ENCODE measurements at regions not wholly inside any gene's neighbourhood (a gene's known extent, or its start where the extent isn't known, plus 50 kb on each side); places are given as distances from the start of the nearest gene placed in this dataset.

DNA sequence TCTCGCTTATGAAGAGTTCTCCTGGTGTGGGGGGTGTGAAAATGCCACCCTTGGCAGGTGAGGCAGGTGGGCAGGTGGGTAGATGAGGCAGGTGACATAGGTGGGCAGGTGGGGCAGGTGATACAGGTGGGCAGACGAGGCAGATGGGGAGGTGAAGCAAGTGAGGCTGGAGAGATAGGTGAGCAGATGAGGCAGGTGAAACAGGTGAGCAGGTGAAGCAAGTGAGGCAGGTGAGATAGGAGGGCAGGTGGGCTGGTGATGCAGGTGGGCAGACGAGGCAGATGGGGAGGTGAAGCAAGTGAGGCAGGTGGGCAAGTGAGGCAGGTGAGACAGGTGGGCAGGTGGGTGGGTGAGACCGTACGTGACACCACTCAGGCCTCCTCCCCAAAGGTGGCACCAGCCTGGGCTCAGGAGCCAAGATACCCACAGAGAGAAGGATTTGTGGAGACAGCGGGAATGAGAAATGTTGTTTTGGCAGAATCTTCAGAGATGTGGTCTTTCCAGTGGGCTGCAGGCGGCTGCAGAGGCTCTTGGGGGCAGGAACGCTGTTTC is 232.3 kb upstream of the MYT1L start:
- DNase-seq (ENCODE audit: insufficient read length, low spot score, missing footprints) = no peak
- Histone ChIP-seq H2AFZ (ENCODE audit: low read length) (no peak overlapping the region), H4K20me1 (ENCODE audit: insufficient read depth, low read length) (no peaks in the 10 kb centered on the region), H3K4me3 (ENCODE audit: insufficient read depth, low read length) (no peak overlapping the region), H3K27ac (ENCODE audit: low read depth, low read length) (no peak overlapping the region), H3K27me3 (ENCODE audit: insufficient read depth, low read length) (no peaks in the 10 kb centered on the region), H3K9me3 (ENCODE audit: low read depth, low read length) (no peaks in the 10 kb centered on the region), H3K79me2 (ENCODE audit: insufficient read depth, low read length) (no peaks in the 10 kb centered on the region), H3K36me3 (ENCODE audit: insufficient read depth, low read length) (no peaks in the 10 kb centered on the region), H3K4me2 (ENCODE audit: insufficient read depth, low read length) (no peak overlapping the region), H3K4me1 (ENCODE audit: insufficient read depth, low read length) (no peaks in the 10 kb centered on the region)
- TF ChIP-seq, protein P1, sequence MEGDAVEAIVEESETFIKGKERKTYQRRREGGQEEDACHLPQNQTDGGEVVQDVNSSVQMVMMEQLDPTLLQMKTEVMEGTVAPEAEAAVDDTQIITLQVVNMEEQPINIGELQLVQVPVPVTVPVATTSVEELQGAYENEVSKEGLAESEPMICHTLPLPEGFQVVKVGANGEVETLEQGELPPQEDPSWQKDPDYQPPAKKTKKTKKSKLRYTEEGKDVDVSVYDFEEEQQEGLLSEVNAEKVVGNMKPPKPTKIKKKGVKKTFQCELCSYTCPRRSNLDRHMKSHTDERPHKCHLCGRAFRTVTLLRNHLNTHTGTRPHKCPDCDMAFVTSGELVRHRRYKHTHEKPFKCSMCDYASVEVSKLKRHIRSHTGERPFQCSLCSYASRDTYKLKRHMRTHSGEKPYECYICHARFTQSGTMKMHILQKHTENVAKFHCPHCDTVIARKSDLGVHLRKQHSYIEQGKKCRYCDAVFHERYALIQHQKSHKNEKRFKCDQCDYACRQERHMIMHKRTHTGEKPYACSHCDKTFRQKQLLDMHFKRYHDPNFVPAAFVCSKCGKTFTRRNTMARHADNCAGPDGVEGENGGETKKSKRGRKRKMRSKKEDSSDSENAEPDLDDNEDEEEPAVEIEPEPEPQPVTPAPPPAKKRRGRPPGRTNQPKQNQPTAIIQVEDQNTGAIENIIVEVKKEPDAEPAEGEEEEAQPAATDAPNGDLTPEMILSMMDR (IDR thresholded peaks at IDR 0.05; ENCODE audit: extremely low read depth, low read depth, low read length) = no peak

DNA sequence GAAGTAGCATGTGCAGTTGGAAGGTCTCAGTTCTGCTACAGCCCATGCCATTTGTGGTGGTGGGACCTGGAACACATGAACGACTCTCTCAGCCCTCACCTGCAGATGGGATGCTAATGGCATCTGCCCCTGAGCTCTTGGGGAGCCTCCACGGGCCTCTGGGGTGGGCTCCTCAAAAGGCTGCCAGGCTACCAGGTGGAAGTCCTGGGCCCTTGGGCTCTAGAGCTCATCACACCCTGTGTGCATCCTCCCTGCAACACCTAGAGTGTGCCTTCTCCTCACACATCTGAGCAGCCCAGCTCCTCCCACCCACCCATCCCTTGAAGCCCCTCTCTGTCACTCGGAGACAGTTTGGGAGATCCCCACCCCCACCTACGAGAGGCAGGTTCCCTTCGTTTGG is 231.8 kb upstream of the MYT1L start:
- no peak overlapping the region for H3K4me2 ChIP-seq (ENCODE audit: insufficient read depth, low read length)
- no peak overlapping the region for H3K27ac ChIP-seq (ENCODE audit: low read depth, low read length)
- TF ChIP-seq, protein P1 (IDR thresholded peaks at IDR 0.05; ENCODE audit: extremely low read depth, low read depth, low read length) = no peak
- no peak for DNase-seq (ENCODE audit: insufficient read length, low spot score, missing footprints)
- no peaks in the 10 kb centered on the region for H4K20me1 ChIP-seq (ENCODE audit: insufficient read depth, low read length)
- no peak overlapping the region for H2AFZ ChIP-seq (ENCODE audit: low read length)
- no peaks in the 10 kb centered on the region for H3K4me1 ChIP-seq (ENCODE audit: insufficient read depth, low read length)
- H3K9me3 ChIP-seq (ENCODE audit: low read depth, low read length) = no peaks in the 10 kb centered on the region
- no peaks in the 10 kb centered on the region for H3K36me3 ChIP-seq (ENCODE audit: insufficient read depth, low read length)
- no peak overlapping the region for H3K4me3 ChIP-seq (ENCODE audit: insufficient read depth, low read length)
- no peaks in the 10 kb centered on the region for H3K79me2 ChIP-seq (ENCODE audit: insufficient read depth, low read length)
- no peaks in the 10 kb centered on the region for H3K27me3 ChIP-seq (ENCODE audit: insufficient read depth, low read length)

DNA sequence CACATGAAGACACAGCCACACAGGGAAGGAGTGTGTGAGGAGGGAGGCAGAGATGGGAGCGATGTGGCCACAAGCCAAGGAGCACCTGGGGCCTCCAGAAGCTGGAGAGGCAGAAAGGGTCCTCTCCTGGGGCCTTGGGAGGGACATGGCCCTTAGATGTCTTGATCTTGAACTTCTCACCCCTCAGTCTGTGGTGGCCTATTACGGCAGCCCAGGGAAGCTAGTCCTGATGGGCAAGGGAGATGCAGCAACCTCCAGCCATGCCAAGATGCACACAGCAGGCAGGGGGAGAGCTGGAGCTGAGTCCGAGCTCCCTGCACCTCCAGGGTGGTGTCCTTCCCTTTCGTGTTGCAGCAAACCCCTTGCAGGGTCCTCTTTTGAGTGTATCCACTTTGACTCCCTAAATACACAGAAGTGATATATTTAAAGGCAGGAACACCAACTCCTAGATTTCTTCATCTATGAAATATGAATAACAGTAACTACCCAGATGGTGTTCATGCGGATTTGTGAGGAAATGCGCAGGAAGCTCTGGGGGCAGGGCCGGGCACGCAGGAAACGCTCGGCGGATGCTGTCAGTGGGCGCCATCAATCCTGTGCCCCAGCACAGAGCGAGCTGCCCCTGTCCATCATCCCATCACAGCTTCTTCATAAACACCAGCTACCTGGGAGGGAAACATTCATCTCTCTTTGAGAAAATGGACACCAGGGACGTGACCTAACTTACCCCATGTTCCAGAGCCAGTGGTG is 230.4 kb upstream of the MYT1L start:
- no peak overlapping the region for H3K4me2 ChIP-seq (ENCODE audit: insufficient read depth, low read length)
- no peaks in the 10 kb centered on the region for H3K79me2 ChIP-seq (ENCODE audit: insufficient read depth, low read length)
- H3K27ac ChIP-seq (ENCODE audit: low read depth, low read length) = no peak overlapping the region
- no peak for DNase-seq (ENCODE audit: insufficient read length, low spot score, missing footprints)
- H3K36me3 ChIP-seq (ENCODE audit: insufficient read depth, low read length) = no peaks in the 10 kb centered on the region
- no peaks in the 10 kb centered on the region for H3K9me3 ChIP-seq (ENCODE audit: low read depth, low read length)
- no peak overlapping the region for H3K4me3 ChIP-seq (ENCODE audit: insufficient read depth, low read length)
- TF ChIP-seq, protein P1 (IDR thresholded peaks at IDR 0.05; ENCODE audit: extremely low read depth, low read depth, low read length) = no peak
- no peaks in the 10 kb centered on the region for H3K4me1 ChIP-seq (ENCODE audit: insufficient read depth, low read length)
- H2AFZ ChIP-seq (ENCODE audit: low read length) = no peak overlapping the region
- no peaks in the 10 kb centered on the region for H3K27me3 ChIP-seq (ENCODE audit: insufficient read depth, low read length)
- no peaks in the 10 kb centered on the region for H4K20me1 ChIP-seq (ENCODE audit: insufficient read depth, low read length)

DNA sequence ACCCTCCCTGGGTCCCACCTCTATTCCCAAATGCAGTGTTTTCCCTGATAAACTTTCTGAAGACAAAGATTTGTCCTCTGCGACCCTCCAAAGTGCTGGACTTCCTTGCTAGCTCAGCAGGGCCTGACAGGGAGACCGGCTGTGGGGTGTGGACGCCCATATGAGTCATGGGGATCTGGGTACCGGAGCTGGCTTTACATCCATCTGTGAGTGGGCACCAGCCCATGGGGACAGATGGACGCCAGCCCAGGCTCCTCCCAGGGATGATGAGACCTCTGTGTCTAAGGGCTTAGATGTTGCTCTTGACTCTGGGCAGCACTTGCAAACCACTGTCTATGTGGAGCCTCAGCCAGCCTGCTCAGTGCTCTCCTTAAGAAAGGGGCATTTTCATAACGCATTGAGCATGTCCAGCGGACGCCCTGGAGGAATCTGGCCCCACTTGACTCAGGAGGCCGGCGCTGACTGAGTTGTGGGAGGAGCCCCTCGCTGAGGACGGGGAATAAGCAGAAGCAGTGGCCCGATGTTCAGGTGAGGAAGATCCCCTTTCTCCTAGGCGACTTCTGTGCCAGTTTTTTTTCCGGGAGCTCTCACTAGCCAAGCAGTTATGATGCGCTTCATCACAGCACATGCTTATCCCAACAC is 229.4 kb upstream of the MYT1L start:
- DNase-seq (ENCODE audit: insufficient read length, low spot score, missing footprints) = no peak
- Histone ChIP-seq H3K27ac (ENCODE audit: low read depth, low read length) (no peak overlapping the region), H2AFZ (ENCODE audit: low read length) (no peak overlapping the region), H3K4me3 (ENCODE audit: insufficient read depth, low read length) (no peak overlapping the region), H3K4me1 (ENCODE audit: insufficient read depth, low read length) (no peaks in the 10 kb centered on the region), H3K27me3 (ENCODE audit: insufficient read depth, low read length) (no peaks in the 10 kb centered on the region), H3K36me3 (ENCODE audit: insufficient read depth, low read length) (no peaks in the 10 kb centered on the region), H3K9me3 (ENCODE audit: low read depth, low read length) (no peaks in the 10 kb centered on the region), H4K20me1 (ENCODE audit: insufficient read depth, low read length) (no peaks in the 10 kb centered on the region), H3K79me2 (ENCODE audit: insufficient read depth, low read length) (no peaks in the 10 kb centered on the region), H3K4me2 (ENCODE audit: insufficient read depth, low read length) (no peak overlapping the region)
- TF ChIP-seq, protein P1 (IDR thresholded peaks at IDR 0.05; ENCODE audit: extremely low read depth, low read depth, low read length) = no peak

All from osteoblast (primary cell).